GM12874 (cell line): ENCODE measurements at regions not wholly inside any gene's neighbourhood (a gene's known extent, or its start where the extent isn't known, plus 50 kb on each side); places are given as distances from the start of the nearest gene placed in this dataset.

Experiments used
- TF ChIP-seq, protein P1 (sequence below): IDR thresholded peaks from 2 replicates; pipeline ENCODE4 v1.5.1; 2011; ENCODE audit warnings: low read depth, mild to moderate bottlenecking, control low read depth, low read length, moderate library complexity; ENCODE audit not compliant: insufficient read depth

DNA sequence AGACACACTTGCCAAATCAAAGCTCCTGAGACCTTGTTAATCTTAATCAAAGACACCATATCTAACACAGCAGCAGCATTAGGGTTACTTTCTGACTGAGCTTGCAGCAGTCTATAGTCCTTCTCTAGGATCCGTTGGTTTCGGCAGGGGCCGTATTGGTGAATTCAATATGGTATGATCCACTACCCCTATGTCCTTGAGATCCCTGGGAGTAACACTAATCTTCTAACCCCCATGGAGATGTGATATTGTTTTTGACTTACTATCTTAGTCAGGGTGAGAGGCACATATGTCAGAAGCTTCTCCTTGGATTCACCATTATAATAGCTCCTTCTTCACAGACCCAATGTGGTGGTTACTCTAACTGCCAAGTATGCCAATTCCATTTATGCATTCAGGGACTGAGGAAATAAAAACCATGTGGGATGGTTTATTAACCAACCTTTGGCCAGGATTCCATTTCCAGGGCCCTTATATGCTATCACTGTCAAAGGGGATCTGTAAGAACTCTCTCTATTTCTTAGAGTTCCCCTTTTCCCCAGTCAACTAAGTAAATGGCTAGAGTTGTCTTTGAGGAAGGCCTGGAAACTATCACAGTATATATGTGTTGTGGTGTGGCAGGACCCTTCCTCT lies 673.6 kb upstream of the USP24 start:
- TF ChIP-seq, protein P1, sequence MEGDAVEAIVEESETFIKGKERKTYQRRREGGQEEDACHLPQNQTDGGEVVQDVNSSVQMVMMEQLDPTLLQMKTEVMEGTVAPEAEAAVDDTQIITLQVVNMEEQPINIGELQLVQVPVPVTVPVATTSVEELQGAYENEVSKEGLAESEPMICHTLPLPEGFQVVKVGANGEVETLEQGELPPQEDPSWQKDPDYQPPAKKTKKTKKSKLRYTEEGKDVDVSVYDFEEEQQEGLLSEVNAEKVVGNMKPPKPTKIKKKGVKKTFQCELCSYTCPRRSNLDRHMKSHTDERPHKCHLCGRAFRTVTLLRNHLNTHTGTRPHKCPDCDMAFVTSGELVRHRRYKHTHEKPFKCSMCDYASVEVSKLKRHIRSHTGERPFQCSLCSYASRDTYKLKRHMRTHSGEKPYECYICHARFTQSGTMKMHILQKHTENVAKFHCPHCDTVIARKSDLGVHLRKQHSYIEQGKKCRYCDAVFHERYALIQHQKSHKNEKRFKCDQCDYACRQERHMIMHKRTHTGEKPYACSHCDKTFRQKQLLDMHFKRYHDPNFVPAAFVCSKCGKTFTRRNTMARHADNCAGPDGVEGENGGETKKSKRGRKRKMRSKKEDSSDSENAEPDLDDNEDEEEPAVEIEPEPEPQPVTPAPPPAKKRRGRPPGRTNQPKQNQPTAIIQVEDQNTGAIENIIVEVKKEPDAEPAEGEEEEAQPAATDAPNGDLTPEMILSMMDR = no peak

DNA sequence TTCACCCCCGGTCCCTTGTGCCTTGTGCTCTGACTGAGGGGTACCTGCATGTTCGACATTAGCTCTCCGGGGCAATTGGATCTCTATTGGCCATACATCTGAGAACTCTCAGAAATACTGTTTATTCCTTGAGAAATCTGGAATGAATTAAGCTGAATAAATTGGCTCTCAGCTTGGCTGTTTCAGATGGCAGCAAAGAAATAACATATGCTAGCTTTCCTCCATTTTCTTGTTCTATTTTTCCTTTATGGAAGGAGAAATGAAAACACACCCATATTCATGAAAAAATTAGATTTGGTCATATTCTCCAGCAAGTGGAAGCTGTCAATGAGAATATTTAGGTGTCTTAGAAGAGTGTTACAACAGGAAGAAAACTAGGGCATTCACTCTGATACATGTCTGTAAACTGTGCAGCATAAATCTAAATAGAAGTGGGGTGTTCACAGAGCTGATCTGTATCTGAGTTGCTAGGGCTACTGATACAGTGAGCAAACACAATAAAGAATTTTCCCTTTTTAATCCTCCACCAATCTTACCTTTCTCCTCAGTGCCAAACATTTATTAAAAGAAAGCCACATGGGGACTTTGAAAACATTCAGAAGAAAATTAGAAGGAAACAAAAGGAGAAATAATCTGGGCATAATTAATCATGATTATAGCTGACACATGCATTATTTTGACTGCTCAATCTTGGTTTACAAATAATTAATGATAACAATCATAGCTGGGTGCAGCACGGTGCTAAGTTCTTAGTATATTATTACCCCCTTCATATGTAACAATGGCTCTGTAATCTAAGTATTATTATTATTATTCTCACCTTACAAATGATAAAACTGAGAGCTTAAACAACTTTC lies 671.9 kb upstream of the USP24 start:
- TF ChIP-seq, protein P1 = no peak

DNA sequence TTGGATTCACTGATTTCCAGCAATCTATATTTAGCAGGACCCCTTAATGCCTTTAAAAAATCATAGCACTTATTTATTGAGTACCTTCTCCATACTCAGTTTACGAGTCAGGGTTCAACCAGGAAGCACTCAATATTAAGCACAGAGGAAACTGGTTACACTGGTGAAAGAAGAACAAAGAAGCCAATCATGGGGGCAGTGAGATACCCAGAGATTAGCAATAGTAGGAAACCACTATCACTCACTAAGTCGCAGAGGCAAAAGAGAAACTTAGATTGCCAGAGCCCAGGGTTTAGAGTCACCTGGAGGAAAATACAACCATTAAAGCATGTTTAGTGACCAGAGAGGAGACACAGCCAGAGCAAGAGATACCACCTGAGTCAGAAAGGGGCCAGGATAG lies 670.5 kb upstream of the USP24 start:
- TF ChIP-seq, protein P1 = no peak

DNA sequence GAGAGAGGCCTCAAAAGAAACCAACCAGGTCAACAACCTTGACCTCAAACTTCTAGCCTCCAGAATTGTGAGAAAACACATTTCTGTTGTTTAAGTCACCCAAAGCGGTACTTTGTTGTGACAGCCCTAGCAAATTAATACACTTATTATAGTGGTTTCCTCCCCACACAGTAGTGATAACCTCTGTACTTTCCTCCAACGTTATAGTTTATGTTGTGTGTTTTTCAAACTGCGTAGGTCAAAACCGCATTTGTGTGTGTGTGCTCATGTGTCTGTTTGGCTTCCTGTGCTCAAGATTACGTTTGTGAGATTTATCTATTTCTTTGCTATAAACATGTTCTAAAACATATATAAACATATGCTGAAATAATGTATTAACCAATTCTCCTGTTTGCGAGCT lies 667.8 kb upstream of the USP24 start:
- TF ChIP-seq, protein P1 = no peak

DNA sequence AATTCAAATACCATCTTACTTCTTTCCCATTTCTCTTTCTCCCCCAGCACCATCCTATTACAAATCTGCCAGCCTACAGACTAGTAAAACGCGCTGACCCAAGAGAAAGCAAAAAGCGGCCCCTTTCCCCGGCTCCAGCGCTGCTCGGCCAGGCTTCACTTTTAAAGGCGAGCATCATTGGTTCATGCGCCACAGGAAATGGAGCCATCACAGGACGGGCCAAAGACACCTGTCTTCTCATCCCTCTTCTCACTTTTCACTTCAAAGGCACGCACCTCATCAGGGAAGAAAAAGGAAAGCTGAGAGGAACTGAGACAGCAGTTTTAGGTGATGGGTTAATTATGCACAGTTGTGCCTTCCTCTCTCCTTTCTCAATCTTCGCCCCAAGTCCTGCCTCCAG lies 664.2 kb upstream of the USP24 start:
- TF ChIP-seq, protein P1 = no peak

DNA sequence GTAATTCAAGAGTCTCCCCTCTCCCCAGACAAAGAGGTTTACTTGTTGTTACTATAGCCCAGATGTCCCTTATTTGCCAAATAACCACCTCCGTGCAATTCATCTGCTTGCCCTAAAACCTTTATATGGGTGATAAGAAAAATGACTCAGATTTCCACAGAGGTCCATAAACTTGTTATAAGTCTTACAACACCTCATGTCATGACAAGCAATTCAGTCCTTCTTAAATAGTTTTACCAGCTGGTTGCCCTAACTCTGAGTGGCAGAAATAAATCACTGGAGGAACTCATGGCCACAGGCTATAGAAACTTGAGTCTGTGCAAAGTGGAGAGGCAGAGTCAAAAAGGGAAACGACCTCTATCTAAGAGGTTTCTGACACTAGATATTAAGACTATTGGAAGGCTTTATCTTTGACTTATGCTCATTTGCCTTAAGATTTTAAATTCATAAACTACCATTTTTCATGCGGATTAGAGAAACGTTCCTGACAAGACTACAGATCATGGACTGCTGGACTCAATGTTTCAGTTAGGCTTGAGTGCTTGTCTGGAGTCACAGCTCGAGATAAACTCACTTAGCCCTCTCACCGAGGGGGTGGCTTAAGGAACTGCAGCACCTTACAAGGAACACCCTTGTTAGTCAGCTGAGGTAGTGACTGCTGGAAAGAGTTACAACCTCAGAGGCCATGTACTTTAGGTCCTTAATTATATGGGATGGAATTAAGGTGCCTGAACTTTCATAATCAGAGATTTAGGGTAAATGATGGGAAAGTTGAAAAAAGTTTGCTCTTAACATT lies 662.5 kb upstream of the USP24 start:
- TF ChIP-seq, protein P1 = no peak

DNA sequence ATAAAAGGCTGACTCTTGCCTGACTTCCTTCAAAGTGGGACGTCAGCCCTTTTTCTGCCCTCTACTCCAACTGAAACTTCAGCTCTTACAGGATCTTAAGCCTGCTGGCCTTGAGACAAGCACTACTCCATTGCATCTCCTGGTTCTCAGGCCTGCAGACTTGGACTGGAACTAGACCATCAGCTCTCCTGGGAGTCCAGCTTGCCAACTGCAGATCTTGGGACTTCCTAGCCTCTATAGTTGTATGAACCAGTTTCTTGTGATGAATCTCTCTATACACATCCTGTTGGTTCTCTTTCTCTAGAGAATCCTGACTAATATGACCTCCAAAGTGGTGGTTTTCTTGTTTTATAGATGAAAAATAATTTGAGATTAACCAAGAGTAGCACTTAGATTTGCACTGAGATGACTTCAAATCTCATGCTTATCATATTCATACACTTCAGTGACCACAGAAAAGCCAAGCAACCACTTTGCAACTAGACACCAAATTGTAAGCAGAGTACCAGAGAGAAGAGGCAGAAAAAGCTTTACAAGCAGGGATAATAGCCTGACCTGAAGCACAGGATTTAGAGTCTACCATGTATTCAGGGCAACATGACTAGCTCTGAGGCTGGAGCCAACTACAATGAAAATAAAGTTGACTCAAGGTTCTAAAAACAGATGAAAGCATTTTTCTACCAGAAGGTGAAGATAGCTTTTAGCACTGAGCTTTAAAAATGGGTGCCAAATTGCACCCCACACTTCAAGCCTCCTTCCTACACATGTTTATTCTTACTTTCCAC lies 661.3 kb upstream of the USP24 start:
- TF ChIP-seq, protein P1 = no peak
